H1 (cell line): ENCODE measurements at regions not wholly inside any gene's neighbourhood (a gene's known extent, or its start where the extent isn't known, plus 50 kb on each side); places are given as distances from the start of the nearest gene placed in this dataset.

Source experiments
- POLR2AphosphoS5 ChIP-seq: IDR thresholded peaks from 2 replicates; pipeline ENCODE4 v1.6.1; 2011; ENCODE audit warnings: low read depth, low read length
- TAF7 ChIP-seq: optimal IDR thresholded peaks from 2 replicates; pipeline ENCODE3; 2011; ENCODE audit warnings: low read depth, mild to moderate bottlenecking, inconsistent platforms, low read length, moderate library complexity, borderline replicate concordance
- TF ChIP-seq, protein P1 (sequence below): fragments of 300-600 bp; sonication (generic); IDR thresholded peaks from 2 replicates; pipeline ENCODE4 v1.7.1; 2012; ENCODE audit warnings: low read length, moderate library complexity, mild to moderate bottlenecking, inconsistent platforms; ENCODE audit not compliant: insufficient replicate concordance

GRCh38 chr6:27066381-27066780, 181.1 kb upstream of the PRSS16 start (continued):
- TF ChIP-seq, protein P1, sequence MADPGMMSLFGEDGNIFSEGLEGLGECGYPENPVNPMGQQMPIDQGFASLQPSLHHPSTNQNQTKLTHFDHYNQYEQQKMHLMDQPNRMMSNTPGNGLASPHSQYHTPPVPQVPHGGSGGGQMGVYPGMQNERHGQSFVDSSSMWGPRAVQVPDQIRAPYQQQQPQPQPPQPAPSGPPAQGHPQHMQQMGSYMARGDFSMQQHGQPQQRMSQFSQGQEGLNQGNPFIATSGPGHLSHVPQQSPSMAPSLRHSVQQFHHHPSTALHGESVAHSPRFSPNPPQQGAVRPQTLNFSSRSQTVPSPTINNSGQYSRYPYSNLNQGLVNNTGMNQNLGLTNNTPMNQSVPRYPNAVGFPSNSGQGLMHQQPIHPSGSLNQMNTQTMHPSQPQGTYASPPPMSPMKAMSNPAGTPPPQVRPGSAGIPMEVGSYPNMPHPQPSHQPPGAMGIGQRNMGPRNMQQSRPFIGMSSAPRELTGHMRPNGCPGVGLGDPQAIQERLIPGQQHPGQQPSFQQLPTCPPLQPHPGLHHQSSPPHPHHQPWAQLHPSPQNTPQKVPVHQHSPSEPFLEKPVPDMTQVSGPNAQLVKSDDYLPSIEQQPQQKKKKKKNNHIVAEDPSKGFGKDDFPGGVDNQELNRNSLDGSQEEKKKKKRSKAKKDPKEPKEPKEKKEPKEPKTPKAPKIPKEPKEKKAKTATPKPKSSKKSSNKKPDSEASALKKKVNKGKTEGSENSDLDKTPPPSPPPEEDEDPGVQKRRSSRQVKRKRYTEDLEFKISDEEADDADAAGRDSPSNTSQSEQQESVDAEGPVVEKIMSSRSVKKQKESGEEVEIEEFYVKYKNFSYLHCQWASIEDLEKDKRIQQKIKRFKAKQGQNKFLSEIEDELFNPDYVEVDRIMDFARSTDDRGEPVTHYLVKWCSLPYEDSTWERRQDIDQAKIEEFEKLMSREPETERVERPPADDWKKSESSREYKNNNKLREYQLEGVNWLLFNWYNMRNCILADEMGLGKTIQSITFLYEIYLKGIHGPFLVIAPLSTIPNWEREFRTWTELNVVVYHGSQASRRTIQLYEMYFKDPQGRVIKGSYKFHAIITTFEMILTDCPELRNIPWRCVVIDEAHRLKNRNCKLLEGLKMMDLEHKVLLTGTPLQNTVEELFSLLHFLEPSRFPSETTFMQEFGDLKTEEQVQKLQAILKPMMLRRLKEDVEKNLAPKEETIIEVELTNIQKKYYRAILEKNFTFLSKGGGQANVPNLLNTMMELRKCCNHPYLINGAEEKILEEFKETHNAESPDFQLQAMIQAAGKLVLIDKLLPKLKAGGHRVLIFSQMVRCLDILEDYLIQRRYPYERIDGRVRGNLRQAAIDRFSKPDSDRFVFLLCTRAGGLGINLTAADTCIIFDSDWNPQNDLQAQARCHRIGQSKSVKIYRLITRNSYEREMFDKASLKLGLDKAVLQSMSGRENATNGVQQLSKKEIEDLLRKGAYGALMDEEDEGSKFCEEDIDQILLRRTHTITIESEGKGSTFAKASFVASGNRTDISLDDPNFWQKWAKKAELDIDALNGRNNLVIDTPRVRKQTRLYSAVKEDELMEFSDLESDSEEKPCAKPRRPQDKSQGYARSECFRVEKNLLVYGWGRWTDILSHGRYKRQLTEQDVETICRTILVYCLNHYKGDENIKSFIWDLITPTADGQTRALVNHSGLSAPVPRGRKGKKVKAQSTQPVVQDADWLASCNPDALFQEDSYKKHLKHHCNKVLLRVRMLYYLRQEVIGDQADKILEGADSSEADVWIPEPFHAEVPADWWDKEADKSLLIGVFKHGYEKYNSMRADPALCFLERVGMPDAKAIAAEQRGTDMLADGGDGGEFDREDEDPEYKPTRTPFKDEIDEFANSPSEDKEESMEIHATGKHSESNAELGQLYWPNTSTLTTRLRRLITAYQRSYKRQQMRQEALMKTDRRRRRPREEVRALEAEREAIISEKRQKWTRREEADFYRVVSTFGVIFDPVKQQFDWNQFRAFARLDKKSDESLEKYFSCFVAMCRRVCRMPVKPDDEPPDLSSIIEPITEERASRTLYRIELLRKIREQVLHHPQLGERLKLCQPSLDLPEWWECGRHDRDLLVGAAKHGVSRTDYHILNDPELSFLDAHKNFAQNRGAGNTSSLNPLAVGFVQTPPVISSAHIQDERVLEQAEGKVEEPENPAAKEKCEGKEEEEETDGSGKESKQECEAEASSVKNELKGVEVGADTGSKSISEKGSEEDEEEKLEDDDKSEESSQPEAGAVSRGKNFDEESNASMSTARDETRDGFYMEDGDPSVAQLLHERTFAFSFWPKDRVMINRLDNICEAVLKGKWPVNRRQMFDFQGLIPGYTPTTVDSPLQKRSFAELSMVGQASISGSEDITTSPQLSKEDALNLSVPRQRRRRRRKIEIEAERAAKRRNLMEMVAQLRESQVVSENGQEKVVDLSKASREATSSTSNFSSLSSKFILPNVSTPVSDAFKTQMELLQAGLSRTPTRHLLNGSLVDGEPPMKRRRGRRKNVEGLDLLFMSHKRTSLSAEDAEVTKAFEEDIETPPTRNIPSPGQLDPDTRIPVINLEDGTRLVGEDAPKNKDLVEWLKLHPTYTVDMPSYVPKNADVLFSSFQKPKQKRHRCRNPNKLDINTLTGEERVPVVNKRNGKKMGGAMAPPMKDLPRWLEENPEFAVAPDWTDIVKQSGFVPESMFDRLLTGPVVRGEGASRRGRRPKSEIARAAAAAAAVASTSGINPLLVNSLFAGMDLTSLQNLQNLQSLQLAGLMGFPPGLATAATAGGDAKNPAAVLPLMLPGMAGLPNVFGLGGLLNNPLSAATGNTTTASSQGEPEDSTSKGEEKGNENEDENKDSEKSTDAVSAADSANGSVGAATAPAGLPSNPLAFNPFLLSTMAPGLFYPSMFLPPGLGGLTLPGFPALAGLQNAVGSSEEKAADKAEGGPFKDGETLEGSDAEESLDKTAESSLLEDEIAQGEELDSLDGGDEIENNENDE: no peak
- TF ChIP-seq POLR2AphosphoS5 (no peak), TAF7 (no peak)
